Activated CD4-positive, alpha-beta T cell treated with anti-CD3 and anti-CD28 coated beads, Interleukin-2, amount 50 U/mL, for 4 hours (primary cell): ENCODE measurements at regions not wholly inside any gene's neighbourhood (a gene's known extent, or its start where the extent isn't known, plus 50 kb on each side); places are given as distances from the start of the nearest gene placed in this dataset.

Experiments
- DNase-seq, 2 experiments: peaks; one replicate each; pipeline ENCODE4 v3.0.0-alpha.2; 2020

DNA sequence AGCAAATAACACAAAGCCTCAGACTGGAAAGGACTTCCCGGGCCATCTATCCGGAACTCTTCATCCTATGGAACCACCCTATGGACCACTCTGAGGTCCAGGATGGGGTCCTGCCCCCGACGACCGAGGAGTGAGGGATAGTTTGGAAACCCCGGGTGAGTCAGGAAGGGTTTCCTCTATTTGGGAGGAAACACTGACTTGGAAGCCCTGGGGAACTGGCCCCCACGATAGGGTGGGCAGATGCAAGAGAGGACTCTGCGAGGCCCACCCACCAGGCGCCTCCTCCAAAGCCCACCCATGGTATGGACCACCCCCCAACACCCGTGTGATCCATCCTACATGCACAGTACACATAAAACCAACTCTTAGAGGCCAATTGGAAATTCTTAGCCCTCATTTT, 69.4 kb downstream of the CPN2 start:
- DNase-seq: no peak

DNA sequence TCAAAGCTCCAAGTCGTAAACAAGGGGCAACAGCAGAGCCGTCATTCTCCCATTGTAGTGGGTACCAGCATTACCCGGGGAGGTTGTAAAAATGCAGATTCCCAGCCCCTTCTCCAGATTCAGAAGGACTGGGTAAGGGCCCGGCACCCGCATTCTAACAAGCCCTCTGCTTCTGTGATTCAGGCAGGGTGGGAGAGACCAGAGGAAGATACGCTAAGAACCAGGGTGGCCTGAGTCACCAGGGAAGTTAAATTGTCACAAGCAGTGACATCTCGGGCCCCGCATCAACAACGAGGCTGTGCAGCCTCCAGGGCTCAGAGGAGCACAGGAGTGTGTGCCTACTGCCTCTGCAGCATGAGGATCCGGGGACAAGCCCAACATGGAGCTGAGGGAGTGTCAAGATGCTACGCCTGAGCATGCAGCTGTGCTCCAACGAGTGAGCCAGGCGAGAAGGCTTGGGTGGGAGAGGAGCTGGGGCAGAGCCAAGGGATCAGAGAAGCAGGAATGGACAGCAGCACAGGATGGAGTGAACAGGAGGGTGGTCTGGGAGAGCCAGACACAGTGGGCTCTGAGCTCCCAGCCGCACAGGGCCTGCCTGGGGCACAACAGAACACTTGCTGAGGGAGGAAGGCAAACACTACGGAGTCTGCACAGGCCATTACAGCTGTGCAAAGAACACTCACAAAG, 68.5 kb downstream of the CPN2 start:
- DNase-seq: no peak

- no peak for DNase-seq
Measured at GRCh38 chr3:194283221-194284006, 67.7 kb downstream of the CPN2 start.

DNA sequence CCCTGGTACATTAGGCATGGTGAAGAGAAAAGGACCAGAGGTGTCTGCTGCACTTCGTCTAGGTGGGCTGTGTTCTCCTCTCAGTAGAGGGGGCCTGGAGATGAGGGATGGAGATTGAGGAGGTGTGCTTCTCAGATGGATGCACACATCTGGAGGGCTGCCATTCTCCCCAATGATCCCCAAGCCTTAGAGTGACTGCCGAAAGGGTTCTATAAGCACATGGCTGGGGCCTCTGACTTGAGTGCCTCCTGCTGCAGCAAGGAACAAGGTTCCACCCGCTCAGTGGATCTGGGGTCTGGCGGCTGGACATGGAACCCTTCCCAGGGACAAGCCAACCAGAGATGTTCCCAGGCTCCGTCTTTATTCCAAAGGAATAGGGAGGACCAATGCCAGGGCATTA, 66.8 kb downstream of the CPN2 start:
- DNase-seq: no peak

GRCh38 chr3:194285024-194285849, 65.9 kb downstream of the CPN2 start:
- DNase-seq: no peak

- DNase-seq: no peak
Measured at GRCh38 chr3:194285850-194286197, 65.3 kb downstream of the CPN2 start.

DNA sequence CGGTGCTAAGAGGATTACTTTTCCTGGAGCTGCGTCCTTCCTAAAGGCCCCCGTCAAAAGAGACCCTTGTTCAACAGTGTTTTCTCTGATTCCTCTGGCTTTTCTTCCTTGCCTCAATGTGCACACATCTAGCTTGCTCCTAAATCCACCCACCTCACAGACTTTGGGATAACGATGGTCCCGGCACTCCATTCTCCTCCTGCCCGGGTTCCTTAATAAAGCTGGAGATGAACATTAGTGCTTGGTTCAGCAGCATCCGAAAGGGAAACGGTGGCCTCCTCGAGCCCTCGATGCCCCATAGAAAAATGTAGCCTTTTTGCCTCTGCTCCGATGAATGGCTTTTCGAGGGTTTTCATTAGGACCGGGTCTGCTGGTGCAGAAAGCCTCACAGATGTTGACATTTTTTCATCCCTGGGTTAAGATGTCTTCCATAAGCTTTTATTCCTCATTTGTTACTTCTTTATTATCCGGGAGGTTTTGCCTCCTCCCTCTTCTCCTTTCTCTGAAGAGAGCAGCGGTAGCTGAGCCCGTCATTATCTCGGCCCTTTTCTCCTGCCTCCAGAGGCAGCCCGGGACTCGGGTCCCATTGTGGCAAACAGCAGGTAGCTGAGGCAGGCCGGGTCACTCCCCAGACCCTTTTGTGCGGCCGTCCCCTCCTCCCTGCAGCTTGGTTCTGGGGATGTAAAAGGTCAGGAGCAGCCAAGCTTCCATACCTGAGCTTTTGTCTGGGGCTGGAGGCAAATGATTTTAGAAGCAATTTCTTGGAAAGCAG, 64.6 kb downstream of the CPN2 start:
- DNase-seq: no peak

DNA sequence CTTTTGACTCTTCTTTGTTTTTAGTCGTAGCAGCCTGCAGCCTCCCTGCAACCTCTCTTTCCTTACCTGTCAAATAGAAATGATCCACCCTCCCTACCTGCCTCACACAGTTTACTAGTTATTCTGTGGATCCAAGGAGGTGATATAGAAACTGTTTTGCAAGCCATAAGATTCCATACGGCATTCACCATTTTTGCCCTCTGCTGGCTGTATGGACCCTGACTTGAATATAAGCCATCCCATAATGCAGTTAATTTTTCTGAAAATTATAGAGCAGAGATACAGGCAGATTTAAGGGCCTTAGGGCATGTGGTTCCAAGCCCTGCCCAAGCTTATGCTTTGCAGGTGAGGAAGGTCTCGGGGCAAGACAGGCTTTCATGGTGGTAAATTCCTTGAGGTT, 63.8 kb downstream of the CPN2 start:
- no peak for DNase-seq

DNA sequence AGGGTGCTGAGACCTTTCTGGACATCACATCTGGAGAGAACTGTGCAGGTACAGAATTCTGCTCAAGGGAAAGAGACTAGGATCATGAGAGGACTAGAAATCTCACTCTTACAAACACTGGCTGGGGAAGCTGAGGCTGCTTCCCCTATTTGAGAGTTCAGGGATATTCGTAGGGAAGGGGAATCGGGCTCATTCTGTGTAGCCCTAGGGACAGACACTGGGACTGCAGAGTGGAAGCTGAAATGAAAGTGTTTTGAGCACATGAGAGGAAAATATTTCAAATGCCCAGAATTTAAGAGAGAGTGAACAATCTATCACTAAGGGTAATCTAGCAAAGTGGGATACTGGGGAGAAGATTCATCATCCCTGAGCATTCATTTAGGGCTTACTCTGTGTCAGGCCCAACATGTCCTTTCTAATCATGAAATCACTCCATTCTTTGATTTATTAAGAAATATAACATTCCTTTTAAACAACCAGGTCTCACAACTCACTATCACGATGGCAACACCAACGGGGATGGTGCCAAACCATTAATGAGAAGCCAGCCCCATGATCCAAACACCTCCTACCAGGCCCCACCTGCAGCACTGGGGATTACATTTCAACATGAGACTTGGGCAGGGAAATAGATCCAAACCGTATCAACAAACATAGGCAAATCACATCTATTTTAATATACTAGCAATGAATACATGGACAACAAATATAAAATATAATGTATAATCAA, 63.0 kb downstream of the CPN2 start:
- DNase-seq: no peak
